ENCODE measurements at regions not wholly inside any gene's neighbourhood (a gene's known extent, or its start where the extent isn't known, plus 50 kb on each side); places are given as distances from the start of the nearest gene placed in this dataset.

GRCh38 chr13:33624253-33624652 is 193.7 kb upstream of the RFC3 start:
- TF ChIP-seq CTCF (IDR thresholded peaks at IDR 0.05) (no peak), JUN (CRISPR knock-in tag; IDR thresholded peaks at IDR 0.05) (no peak), CREB1 (CRISPR knock-in tag; IDR thresholded peaks at IDR 0.05) (no peak), FOXJ3 (CRISPR knock-in tag; IDR thresholded peaks at IDR 0.05; ENCODE audit: borderline replicate concordance) (no peak), MAX (CRISPR knock-in tag; IDR thresholded peaks at IDR 0.05) (no peak), GABPB1 (CRISPR knock-in tag; IDR thresholded peaks at IDR 0.05) (no peak), ZNF416 (CRISPR knock-in tag; IDR thresholded peaks at IDR 0.05) (no peak), FOXP4 (CRISPR knock-in tag; IDR thresholded peaks at IDR 0.05) (no peak), NFE2L1 (CRISPR knock-in tag; IDR thresholded peaks at IDR 0.05) (no peak)
